CD4-positive, alpha-beta T cell treated with Interleukin-6 at 100 ng/mL for 8 hours (primary cell): ENCODE measurements at regions not wholly inside any gene's neighbourhood (a gene's known extent, or its start where the extent isn't known, plus 50 kb on each side); places are given as distances from the start of the nearest gene placed in this dataset.
"Not testable (repeated sequence)": the region's sequence is repeated elsewhere in the genome, so short reads cannot be mapped to it uniquely, and the experiment has no call there.

Source experiments
- DNase-seq: peaks from one replicate; pipeline ENCODE4 v3.0.0-alpha.2; 2020; ENCODE audit warnings: mixed read lengths, low spot score

GRCh38 chr10:30763918-30764317 lies 134.4 kb upstream of the LYZL2 start:
- no peak for DNase-seq

- no peak for DNase-seq
These were observed 133.1 kb upstream of the LYZL2 start for GRCh38 chr10:30762620-30763019.

DNA sequence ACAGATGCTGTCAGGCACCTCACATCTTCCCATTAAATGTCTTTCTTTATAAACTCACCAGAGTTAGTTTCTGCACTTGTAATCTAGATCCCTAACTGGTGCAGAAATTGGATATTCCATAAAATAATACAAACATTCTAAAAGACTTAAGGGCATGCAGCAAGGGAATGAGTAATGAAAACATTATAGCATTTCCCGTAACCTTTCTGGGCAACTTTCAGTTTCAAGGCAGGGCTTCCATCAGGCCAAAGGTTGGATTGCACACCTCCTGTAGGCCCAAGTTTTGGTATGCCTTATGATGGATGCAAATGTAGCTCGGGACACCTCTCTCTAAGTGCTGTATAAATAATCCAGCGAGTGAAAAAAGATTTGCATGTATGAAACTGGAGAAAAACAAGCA lies 129.9 kb upstream of the LYZL2 start:
- no peak for DNase-seq

DNA sequence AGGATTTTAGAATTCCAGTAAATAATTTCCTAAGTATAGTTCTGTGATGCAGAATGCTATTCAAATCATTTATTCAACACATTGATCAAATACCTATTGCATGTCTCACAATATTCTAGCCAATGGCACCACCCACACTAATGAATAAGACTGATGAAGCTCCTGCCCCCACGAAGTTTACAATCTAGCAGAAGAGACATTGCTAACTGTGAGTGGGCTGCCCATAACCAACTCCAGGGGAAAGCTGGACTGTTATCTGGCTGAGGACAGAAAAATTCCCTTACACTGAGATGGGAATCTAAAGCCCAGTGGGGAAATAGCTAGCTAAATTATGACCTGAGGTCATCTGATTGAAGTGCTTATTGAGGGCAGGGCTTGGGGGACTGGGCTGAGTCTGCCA lies 128.8 kb upstream of the LYZL2 start:
- no peak for DNase-seq

GRCh38 chr10:30756896-30757295 lies 127.3 kb upstream of the LYZL2 start:
- DNase-seq = no peak

DNA sequence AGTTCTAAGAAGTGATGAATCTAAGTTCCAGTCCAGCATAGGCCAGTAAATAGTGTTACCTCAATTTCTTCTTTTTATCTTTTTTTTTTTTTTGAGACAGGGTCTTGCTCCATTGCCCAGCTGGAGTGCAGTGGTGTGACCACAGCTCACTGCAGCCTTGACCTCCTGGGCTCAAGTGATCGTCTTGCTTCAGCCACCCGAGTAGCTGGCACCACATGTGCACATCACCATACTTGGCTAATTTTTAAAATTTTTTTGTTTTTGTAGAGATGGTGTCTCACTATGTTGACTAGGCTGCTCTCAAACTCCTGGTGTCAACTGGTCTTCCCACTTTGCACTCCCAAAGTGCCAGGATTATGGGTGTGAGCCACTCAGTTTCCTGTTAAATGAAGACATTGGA lies 126.6 kb upstream of the LYZL2 start:
- DNase-seq = no peak

GRCh38 chr10:30755441-30755953 lies 125.9 kb upstream of the LYZL2 start:
- no peak for DNase-seq

GRCh38 chr10:30752481-30752881 lies 122.9 kb upstream of the LYZL2 start:
- no peak for DNase-seq

DNA sequence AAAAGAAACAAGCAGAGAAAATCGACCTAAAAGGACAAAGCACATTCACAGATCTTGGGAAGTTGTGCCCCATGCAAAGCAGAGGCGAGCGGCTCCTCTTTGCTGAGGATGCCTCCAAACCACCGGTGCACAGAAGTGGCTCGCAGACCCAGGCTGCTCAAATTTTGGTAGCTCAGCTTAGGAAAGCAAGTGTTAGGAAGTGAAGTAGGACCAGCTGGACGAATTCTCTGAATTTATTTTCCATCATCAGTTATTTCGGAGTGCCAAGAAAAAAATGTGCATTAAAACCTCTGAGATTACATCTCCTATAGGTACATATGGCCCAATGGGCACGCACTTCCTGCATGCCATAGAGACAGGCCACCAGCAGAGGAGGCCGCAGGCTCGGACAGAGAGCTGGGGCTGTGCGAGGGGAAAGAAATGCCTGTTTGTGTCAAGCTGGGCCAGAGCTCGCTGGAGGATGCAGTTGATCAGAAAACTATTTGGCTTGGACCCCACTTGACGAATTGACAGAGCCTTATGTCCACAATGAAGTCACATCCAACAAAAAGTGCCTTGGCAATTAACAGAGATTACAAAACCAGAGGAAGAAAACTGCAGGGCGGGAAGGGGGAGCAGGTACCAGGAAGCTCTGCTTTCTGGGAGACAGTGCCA lies 122.3 kb upstream of the LYZL2 start:
- peak; percentile 70 for DNase-seq

GRCh38 chr10:30750971-30751677 lies 121.6 kb upstream of the LYZL2 start:
- no peak for DNase-seq

DNA sequence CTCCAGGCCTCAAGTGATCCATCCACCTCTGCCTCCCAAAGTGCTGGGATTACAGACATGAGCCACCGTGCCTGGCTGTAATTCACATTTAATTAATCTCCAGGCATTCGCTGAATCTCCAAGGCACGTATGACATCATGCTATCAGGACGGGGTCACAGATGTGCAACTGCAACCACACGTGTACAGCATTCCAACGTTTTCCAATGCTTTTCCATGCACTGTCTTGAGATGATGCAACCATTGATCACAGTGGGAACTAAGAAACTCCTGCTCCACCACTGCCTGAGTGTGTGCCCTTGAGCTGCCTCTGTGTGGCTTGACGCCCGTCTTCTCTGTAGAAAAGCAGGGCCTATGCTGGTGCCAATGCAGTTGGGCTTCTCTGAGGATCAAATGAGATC lies 119.8 kb upstream of the LYZL2 start:
- no peak for DNase-seq

DNA sequence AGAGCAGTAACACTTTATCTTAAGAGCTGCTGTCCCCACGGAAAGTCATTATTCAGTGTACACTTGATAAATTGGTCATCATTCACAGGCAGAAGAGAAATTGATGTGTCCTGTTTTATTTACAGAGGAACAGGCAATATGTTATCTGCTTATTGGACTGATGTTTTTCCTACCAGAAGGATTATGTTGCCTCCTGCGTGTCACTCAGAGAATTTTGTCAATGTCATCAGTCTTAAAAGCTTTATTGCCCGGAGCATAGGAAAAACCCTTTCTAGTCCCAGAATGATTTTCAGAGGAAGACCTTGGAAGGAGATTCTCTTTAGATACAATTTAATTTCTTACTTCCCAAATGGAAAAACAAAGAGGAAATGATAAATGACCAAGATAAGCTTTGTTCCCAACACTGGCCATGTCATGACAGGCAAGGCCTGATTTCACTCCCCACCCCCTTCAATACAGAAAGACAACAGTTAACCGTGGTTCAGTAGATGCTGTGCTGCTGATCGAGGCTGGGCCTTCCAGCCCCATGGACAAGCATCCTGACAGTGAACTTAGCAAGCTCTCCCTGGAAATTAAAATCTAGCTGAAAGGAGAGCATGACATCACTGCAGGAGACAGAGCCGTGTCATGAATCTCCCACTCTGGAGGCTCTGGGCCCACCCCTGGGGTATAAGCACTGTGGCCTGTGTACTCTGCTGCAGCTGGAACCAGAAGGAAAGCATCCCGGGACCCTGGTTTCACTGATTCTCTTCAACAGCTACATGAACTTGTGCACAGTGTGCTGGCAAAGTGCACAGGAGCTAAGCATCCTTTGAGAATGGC lies 118.8 kb upstream of the LYZL2 start:
- no peak for DNase-seq

- peak; percentile 20 for DNase-seq
These were observed 118.1 kb upstream of the LYZL2 start for GRCh38 chr10:30747633-30748032.

DNA sequence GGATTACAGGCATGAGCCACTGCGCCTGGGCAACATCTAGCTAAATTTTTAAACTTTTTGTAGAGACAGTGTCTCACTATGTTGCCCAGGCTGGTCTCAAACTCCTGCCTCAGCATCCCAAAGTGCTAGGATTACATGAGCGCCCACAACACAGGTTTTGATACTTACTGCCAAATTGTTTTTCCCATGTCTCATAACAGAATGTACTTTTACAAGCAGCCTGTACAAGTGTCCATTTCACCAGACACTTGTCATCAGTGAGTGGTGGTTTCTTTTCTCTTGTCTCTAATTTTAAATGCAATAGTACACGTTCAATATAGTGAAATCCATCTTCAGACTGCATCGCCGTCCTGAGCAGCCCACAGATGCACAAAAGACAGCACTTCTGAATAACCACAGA lies 116.4 kb upstream of the LYZL2 start:
- DNase-seq = no peak

DNA sequence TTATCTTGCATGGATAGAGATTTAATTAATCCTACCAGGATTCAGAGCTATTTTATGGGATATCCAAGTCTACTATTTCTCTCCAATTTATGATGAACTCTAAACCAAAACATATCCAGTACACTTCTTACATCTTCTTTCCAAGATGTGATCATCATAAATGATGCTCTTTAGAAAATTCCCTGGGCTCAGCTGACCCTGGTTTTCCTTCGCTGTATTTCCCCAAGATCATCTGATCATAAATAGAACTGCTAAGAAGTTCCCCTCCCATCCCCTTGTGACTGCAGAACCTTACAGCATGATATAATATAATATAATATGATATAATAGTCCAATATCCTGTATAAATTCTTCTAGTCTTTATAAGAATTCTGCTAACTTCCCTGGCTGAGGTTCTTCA lies 114.6 kb upstream of the LYZL2 start:
- no peak for DNase-seq

DNA sequence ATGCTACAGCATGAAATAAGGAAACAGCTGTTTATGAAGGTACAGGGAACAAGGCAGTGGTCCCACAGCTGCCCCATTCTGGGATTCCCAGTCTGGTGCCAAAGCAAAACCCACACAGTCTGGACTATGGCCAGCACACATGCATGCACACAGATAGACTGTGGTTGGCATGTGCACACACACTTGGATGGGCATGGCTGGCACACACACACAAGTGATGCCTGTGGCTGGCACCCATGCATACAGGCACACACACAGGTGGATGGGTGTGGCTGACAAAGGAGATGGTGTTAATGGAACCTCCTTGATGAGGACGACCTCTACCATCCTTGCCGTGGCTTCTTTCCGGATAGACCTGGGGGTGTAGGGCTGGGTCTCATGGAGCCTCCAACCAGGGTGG lies 114.0 kb upstream of the LYZL2 start:
- DNase-seq = no peak

GRCh38 chr10:30742471-30742870 lies 112.9 kb upstream of the LYZL2 start:
- DNase-seq = no peak

GRCh38 chr10:30740774-30741173 lies 111.2 kb upstream of the LYZL2 start:
- not testable (repeated sequence) for DNase-seq

DNA sequence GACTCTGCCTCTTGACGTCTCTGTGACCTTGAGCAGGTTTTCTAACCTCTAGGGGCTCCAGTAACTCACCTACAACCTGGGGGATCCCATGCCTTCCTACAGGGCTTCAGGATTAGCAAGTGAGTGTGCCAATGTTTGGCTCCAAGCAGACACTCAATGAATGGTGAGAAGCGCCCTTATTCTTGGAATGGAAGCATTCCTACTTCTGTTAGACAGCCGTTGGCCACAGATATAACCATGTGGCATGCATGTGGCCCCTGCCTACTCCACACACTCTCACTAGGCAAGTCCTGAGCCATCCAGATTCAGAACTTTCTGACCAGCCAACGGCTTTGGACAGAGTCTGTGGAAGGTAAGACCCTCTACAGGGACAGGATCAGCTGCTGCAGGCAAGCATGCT lies 108.9 kb upstream of the LYZL2 start:
- DNase-seq = no peak

DNA sequence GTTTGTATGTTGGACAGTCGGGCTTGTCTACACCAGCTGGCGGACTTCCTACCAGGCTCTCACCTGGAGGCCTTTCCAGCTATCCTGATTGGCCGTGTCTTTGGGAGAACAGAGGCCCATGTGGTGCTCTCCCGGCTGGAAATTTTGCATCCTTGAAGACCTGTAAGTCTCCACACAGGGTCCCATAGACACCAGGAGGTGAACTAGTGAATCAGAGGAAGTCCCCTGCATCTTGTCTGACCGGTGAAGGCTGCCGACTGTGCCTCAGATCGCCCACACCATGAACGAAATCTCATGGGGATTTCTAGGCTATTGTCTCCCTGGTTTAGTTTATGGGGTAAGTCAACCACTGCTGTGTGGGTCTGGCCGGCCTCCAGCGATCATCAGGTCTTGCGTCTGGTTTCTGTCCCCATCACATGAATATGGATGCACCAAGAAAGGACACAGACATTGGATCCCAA lies 108.4 kb upstream of the LYZL2 start:
- no peak for DNase-seq

DNA sequence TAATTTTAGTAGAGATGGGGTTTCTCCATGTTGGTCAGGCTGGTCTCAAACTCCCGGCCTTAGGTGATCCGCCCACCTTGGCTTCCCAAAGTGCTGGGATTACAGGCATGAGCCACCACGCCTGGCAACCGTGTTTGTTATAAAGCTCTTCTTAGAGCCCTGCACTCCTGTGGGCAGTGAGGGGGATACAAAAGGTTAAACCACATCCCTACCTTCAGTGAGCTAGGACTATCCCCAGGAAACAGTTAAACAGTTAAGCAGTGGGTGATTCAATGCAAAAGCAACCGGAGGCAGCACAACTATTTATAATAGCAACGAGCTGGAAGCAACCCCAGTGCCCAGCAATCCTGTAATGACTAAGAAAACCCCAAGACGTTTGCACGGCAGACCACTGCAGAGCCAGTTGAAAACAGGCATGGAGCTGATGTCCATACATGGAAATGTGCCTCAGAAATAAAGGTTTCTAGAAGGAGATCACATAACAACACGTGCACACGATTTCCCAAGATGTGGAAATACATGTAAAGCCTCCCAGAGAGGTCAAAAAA lies 107.2 kb upstream of the LYZL2 start:
- no peak for DNase-seq

GRCh38 chr10:30734901-30735300 lies 105.3 kb upstream of the LYZL2 start:
- DNase-seq = no peak

GRCh38 chr10:30732671-30733070 lies 103.1 kb upstream of the LYZL2 start:
- no peak for DNase-seq
